Astrocyte (in vitro differentiated cells and primary cell): ENCODE measurements at regions not wholly inside any gene's neighbourhood (a gene's known extent, or its start where the extent isn't known, plus 50 kb on each side); places are given as distances from the start of the nearest gene placed in this dataset.
A peak's percentile ranks its signal among the peaks of the same experiment; 100 is the strongest.

ENCODE experiments used
- DNase-seq: peaks from one replicate; pipeline ENCODE4 v3.0.0-alpha.2; 2010; ENCODE audit warnings: low read depth
- FAIRE-seq: peaks from 2 replicates; lab custom pipeline; 2011; peaks lifted over from hg19 to GRCh38; lab: Jason Lieb, UNC
- H2AFZ ChIP-seq: 2 replicates; pipeline ENCODE4 v1.6.0; 2012; ENCODE audit warnings: low read depth, low read length, inconsistent platforms
- H3K27ac ChIP-seq: 2 replicates; pipeline ENCODE4 v1.5.1; 2011; ENCODE audit warnings: low read depth, low read length, inconsistent platforms
- H3K27me3 ChIP-seq: 2 replicates; pipeline ENCODE4 v1.6.0; 2011; ENCODE audit warnings: low read length, inconsistent platforms; ENCODE audit not compliant: insufficient read depth
- H3K36me3 ChIP-seq: 2 replicates; pipeline ENCODE4 v1.5.1; 2011; ENCODE audit warnings: low read length, inconsistent platforms; ENCODE audit not compliant: insufficient read depth
- H3K4me1 ChIP-seq: 2 replicates; pipeline ENCODE4 v1.5.1; 2011; ENCODE audit warnings: low read length, inconsistent platforms; ENCODE audit not compliant: insufficient read depth
- H3K4me2 ChIP-seq: 2 replicates; pipeline ENCODE4 v1.6.0; 2012; ENCODE audit warnings: low read length, inconsistent platforms
- H3K4me3 ChIP-seq: 2 replicates; pipeline ENCODE4 v1.5.1; 2011; ENCODE audit warnings: low read depth, mild to moderate bottlenecking, low read length, inconsistent platforms; ENCODE audit not compliant: insufficient read depth
- H3K79me2 ChIP-seq: 2 replicates; pipeline ENCODE4 v1.6.0; 2012; ENCODE audit warnings: mild to moderate bottlenecking, low read length, inconsistent platforms; ENCODE audit not compliant: insufficient read depth
- H3K9ac ChIP-seq: 2 replicates; pipeline ENCODE4 v1.6.0; 2012; ENCODE audit warnings: mild to moderate bottlenecking, low read length, inconsistent platforms
- H3K9me3 ChIP-seq: 2 replicates; pipeline ENCODE4 v1.5.1; 2012; ENCODE audit warnings: low read depth, mild to moderate bottlenecking, low read length, inconsistent platforms; ENCODE audit not compliant: insufficient read depth
- H4K20me1 ChIP-seq: 2 replicates; pipeline ENCODE4 v1.6.0; 2012; ENCODE audit warnings: low read length, inconsistent platforms; ENCODE audit not compliant: insufficient read depth
- H3K27ac Mint-ChIP-seq: one replicate; pipeline ENCODE4 v1.8.0; 2021; ENCODE audit warnings: mild to moderate bottlenecking, mixed read lengths; ENCODE audit not compliant: unreplicated experiment
- H3K27me3 Mint-ChIP-seq: one replicate; pipeline ENCODE4 v1.8.0; 2021; ENCODE audit warnings: low read depth, mixed read lengths; ENCODE audit not compliant: unreplicated experiment
- H3K36me3 Mint-ChIP-seq: one replicate; pipeline ENCODE4 v1.8.0; 2021; ENCODE audit warnings: low read depth, mixed read lengths; ENCODE audit not compliant: unreplicated experiment
- H3K4me1 Mint-ChIP-seq: one replicate; pipeline ENCODE4 v1.8.0; 2021; ENCODE audit warnings: low read depth, mixed read lengths; ENCODE audit not compliant: unreplicated experiment
- H3K4me3 Mint-ChIP-seq: one replicate; pipeline ENCODE4 v1.8.0; 2021; ENCODE audit warnings: mild to moderate bottlenecking, moderate library complexity, mixed read lengths; ENCODE audit not compliant: unreplicated experiment
- H3K9me3 Mint-ChIP-seq: one replicate; pipeline ENCODE4 v1.8.0; 2021; ENCODE audit warnings: mild to moderate bottlenecking, mixed read lengths; ENCODE audit not compliant: unreplicated experiment
- EZH2 ChIP-seq: IDR thresholded peaks from 2 replicates; pipeline ENCODE4 v1.6.1; 2012; ENCODE audit warnings: mild to moderate bottlenecking, low read length, inconsistent platforms; ENCODE audit not compliant: insufficient read depth
- TF ChIP-seq, protein P1 (sequence below): IDR thresholded peaks from 2 replicates; pipeline ENCODE4 v1.5.1; 2011; ENCODE audit warnings: low read depth, mild to moderate bottlenecking, inconsistent platforms, low read length, moderate library complexity; ENCODE audit not compliant: insufficient read depth

DNA sequence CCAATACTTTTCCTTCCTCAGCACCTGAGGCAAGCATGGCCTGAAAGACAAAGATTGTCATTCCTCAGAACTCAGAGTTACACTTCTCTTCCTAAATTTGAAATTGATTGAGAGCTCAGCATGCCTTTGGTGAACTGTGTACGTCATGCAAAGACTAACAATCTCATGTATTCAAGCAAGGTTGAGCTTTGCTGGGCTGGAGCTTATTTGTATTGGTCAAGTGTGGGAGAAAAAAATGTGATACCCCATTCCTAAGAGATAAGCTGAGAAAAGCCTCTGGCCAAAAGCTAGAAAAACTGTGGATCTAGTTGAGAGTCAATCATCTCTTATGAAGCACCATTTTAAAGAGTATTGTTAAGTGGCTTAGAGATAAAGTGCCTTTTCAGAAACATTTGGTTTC, 392.2 kb downstream of the RASEF start:
- Histone ChIP-seq H3K79me2 (no peaks in the 10 kb centered on the region), H4K20me1 (no peaks in the 10 kb centered on the region), H3K9me3 (no peaks in the 10 kb centered on the region), H3K36me3 (no peaks in the 10 kb centered on the region), H3K4me3 (no peak overlapping the region), H3K4me1 (no peaks in the 10 kb centered on the region), H3K4me2 (no peak overlapping the region), H2AFZ (no peak overlapping the region), H3K9ac (no peak overlapping the region), H3K27me3 (no peaks in the 10 kb centered on the region), H3K27ac (no peak overlapping the region)
- DNase-seq (peak; percentile 55), FAIRE-seq (no peak)
- Mint-ChIP-seq H3K4me3 (no peak overlapping the region), H3K27me3 (peaks cover under 1% of the 10 kb centered on the region), H3K9me3 (no peaks in the 10 kb centered on the region), H3K27ac (no peak overlapping the region), H3K36me3 (no peaks in the 10 kb centered on the region), H3K4me1 (no peaks in the 10 kb centered on the region)
- TF ChIP-seq, protein P1, sequence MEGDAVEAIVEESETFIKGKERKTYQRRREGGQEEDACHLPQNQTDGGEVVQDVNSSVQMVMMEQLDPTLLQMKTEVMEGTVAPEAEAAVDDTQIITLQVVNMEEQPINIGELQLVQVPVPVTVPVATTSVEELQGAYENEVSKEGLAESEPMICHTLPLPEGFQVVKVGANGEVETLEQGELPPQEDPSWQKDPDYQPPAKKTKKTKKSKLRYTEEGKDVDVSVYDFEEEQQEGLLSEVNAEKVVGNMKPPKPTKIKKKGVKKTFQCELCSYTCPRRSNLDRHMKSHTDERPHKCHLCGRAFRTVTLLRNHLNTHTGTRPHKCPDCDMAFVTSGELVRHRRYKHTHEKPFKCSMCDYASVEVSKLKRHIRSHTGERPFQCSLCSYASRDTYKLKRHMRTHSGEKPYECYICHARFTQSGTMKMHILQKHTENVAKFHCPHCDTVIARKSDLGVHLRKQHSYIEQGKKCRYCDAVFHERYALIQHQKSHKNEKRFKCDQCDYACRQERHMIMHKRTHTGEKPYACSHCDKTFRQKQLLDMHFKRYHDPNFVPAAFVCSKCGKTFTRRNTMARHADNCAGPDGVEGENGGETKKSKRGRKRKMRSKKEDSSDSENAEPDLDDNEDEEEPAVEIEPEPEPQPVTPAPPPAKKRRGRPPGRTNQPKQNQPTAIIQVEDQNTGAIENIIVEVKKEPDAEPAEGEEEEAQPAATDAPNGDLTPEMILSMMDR: no peak
- TF ChIP-seq EZH2: no peak

DNA sequence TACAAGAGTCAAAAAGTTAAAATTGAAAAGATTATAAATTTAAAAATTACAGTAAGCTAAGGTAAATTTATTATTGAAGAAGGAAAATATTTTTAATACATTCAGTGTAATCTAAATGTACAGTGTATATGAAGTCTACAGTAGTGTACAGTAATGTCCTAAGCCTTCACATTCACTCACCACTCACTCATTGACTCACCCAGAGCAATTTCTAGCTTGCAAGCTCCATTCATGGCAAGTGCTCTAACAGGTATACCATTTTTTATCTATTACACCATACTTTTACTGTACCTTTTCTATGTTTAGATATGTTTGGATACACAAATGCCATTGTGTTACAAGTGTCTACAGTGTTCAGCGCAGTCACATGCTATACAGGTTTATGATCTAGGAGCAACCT, 389.7 kb downstream of the RASEF start:
- TF ChIP-seq, protein P1: no peak
- TF ChIP-seq EZH2: no peak
- H3K27me3 ChIP-seq: no peaks in the 10 kb centered on the region
- H3K36me3 ChIP-seq: no peaks in the 10 kb centered on the region
- H3K9ac ChIP-seq: no peak overlapping the region
- Mint-ChIP-seq H3K9me3 (no peaks in the 10 kb centered on the region), H3K27me3 (peaks cover 6% of the 10 kb centered on the region), H3K27ac (no peak overlapping the region), H3K4me3 (no peak overlapping the region), H3K36me3 (no peaks in the 10 kb centered on the region), H3K4me1 (peaks cover 4% of the 10 kb centered on the region)
- no peaks in the 10 kb centered on the region for H3K9me3 ChIP-seq
- no peak for FAIRE-seq
- H3K4me1 ChIP-seq: no peaks in the 10 kb centered on the region
- H2AFZ ChIP-seq: no peak overlapping the region
- DNase-seq: no peak
- H4K20me1 ChIP-seq: no peaks in the 10 kb centered on the region
- no peak overlapping the region for H3K4me3 ChIP-seq
- no peak overlapping the region for H3K27ac ChIP-seq
- H3K4me2 ChIP-seq: no peak overlapping the region
- no peaks in the 10 kb centered on the region for H3K79me2 ChIP-seq

DNA sequence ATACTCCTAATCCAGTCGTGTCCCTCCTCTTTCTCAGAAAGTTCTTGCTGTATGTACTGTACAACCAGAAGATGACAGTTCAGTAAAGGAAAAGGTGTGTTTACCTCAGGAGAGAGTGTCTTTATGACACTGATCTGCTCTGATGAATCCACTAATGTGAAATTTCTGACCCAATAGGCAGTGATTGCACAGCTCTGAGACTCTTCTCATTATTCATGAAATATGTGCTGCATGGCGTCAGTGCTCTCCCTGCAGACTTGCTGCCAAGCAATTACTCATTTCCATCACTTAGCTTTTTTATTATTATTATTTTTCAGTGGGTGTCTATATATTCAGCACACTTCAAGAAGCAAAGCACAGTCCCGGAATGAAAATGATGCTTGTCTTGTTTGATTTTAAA, 389.0 kb downstream of the RASEF start:
- Mint-ChIP-seq H3K27me3 (peaks cover 6% of the 10 kb centered on the region), H3K4me1 (peaks cover 4% of the 10 kb centered on the region), H3K36me3 (no peaks in the 10 kb centered on the region), H3K9me3 (no peaks in the 10 kb centered on the region), H3K4me3 (no peak overlapping the region), H3K27ac (no peak overlapping the region)
- no peaks in the 10 kb centered on the region for H3K9me3 ChIP-seq
- no peak overlapping the region for H3K27ac ChIP-seq
- H3K27me3 ChIP-seq: no peaks in the 10 kb centered on the region
- no peaks in the 10 kb centered on the region for H3K4me1 ChIP-seq
- no peak overlapping the region for H3K9ac ChIP-seq
- H4K20me1 ChIP-seq: no peaks in the 10 kb centered on the region
- FAIRE-seq: no peak
- no peak overlapping the region for H3K4me3 ChIP-seq
- TF ChIP-seq, protein P1: no peak
- no peak for TF ChIP-seq EZH2
- no peaks in the 10 kb centered on the region for H3K36me3 ChIP-seq
- peak; percentile 2 for DNase-seq
- H3K4me2 ChIP-seq: no peak overlapping the region
- no peak overlapping the region for H2AFZ ChIP-seq
- no peaks in the 10 kb centered on the region for H3K79me2 ChIP-seq
